ENCODE measurements at regions not wholly inside any gene's neighbourhood (a gene's known extent, or its start where the extent isn't known, plus 50 kb on each side); places are given as distances from the start of the nearest gene placed in this dataset.

DNA sequence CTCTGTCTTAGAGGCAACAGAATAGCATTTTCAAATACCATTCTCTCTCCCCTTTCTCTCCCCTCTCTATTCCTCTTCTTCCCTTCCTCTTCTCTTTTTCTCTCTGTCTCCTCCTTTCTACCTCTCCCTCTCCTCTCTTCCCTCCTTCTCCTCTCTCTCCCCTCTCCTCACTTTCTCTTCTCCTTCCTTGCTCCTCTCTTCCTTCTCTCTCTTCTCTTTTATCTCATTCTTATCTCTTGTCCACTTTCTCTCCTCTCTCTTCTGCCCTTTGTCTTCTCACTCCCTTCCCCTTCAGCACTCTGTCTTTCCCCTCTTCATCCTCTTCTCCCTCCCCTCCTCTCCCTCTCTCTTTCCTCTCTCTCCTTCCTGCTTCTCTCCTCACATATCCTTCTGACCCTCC, 2265.8 kb upstream of the TENM3 start:
- H3K36me3 ChIP-seq (ENCODE audit: insufficient read depth, low read length), result no peaks in the 10 kb centered on the region
- H3K9me3 ChIP-seq (ENCODE audit: low read length), result no peaks in the 10 kb centered on the region
- no peak overlapping the region for H3K4me3 ChIP-seq (ENCODE audit: low read length)
- no peaks in the 10 kb centered on the region for H3K4me1 ChIP-seq (ENCODE audit: insufficient read depth, low read length)
- no peaks in the 10 kb centered on the region for H3K27me3 ChIP-seq (ENCODE audit: insufficient read depth, low read length)
- H2AFZ ChIP-seq (ENCODE audit: low read depth, low read length), result no peak overlapping the region

- H3K9me3 ChIP-seq (ENCODE audit: low read length), result no peaks in the 10 kb centered on the region
- no peak overlapping the region for H2AFZ ChIP-seq (ENCODE audit: low read depth, low read length)
- no peaks in the 10 kb centered on the region for H3K4me1 ChIP-seq (ENCODE audit: insufficient read depth, low read length)
- H3K4me3 ChIP-seq (ENCODE audit: low read length), result no peak overlapping the region
- H3K36me3 ChIP-seq (ENCODE audit: insufficient read depth, low read length), result no peaks in the 10 kb centered on the region
- no peaks in the 10 kb centered on the region for H3K27me3 ChIP-seq (ENCODE audit: insufficient read depth, low read length)
Observed at GRCh38 chr4:179981161-179981560, 2262.0 kb upstream of the TENM3 start.

DNA sequence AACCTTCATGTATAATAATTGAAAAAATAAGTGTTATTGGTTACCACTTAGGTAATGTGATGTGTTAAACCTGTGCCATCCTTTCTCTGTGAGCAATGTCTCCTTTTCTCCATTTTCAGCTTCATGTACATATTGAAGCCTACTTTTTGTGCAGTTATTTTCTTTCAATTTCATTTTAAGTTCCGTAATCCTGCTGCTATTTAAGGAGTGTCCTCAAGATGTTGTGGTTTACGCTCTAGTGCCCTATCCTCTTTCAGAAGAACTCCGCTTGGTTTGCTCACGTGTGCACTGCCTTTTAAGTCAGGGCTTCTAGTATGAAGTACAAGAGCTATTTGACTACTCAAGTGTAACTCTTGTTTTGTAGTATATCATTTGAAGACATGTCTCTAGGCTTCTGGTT, 2253.2 kb upstream of the TENM3 start:
- no peak overlapping the region for H2AFZ ChIP-seq (ENCODE audit: low read depth, low read length)
- H3K4me3 ChIP-seq (ENCODE audit: low read length), result no peak overlapping the region
- H3K36me3 ChIP-seq (ENCODE audit: insufficient read depth, low read length), result no peaks in the 10 kb centered on the region
- no peaks in the 10 kb centered on the region for H3K27me3 ChIP-seq (ENCODE audit: insufficient read depth, low read length)
- no peaks in the 10 kb centered on the region for H3K9me3 ChIP-seq (ENCODE audit: low read length)
- no peaks in the 10 kb centered on the region for H3K4me1 ChIP-seq (ENCODE audit: insufficient read depth, low read length)

- Histone ChIP-seq H3K4me3 (ENCODE audit: low read length) (no peak overlapping the region), H2AFZ (ENCODE audit: low read depth, low read length) (no peak overlapping the region), H3K9me3 (ENCODE audit: low read length) (no peaks in the 10 kb centered on the region), H3K27me3 (ENCODE audit: insufficient read depth, low read length) (no peaks in the 10 kb centered on the region), H3K36me3 (ENCODE audit: insufficient read depth, low read length) (no peaks in the 10 kb centered on the region), H3K4me1 (ENCODE audit: insufficient read depth, low read length) (no peaks in the 10 kb centered on the region)
Observed at GRCh38 chr4:180009316-180009715, 2233.9 kb upstream of the TENM3 start.

- no peaks in the 10 kb centered on the region for H3K9me3 ChIP-seq (ENCODE audit: low read length)
- H3K4me1 ChIP-seq (ENCODE audit: insufficient read depth, low read length), result no peaks in the 10 kb centered on the region
- no peak overlapping the region for H2AFZ ChIP-seq (ENCODE audit: low read depth, low read length)
- no peaks in the 10 kb centered on the region for H3K36me3 ChIP-seq (ENCODE audit: insufficient read depth, low read length)
- no peaks in the 10 kb centered on the region for H3K27me3 ChIP-seq (ENCODE audit: insufficient read depth, low read length)
- H3K4me3 ChIP-seq (ENCODE audit: low read length), result no peak overlapping the region
Observed at GRCh38 chr4:180028682-180029081, 2214.5 kb upstream of the TENM3 start.

- no peak overlapping the region for H2AFZ ChIP-seq (ENCODE audit: low read depth, low read length)
- no peaks in the 10 kb centered on the region for H3K9me3 ChIP-seq (ENCODE audit: low read length)
- H3K36me3 ChIP-seq (ENCODE audit: insufficient read depth, low read length), result no peaks in the 10 kb centered on the region
- no peak overlapping the region for H3K4me3 ChIP-seq (ENCODE audit: low read length)
- H3K4me1 ChIP-seq (ENCODE audit: insufficient read depth, low read length), result no peaks in the 10 kb centered on the region
- H3K27me3 ChIP-seq (ENCODE audit: insufficient read depth, low read length), result no peaks in the 10 kb centered on the region
Observed at GRCh38 chr4:180031330-180031729, 2211.9 kb upstream of the TENM3 start.

DNA sequence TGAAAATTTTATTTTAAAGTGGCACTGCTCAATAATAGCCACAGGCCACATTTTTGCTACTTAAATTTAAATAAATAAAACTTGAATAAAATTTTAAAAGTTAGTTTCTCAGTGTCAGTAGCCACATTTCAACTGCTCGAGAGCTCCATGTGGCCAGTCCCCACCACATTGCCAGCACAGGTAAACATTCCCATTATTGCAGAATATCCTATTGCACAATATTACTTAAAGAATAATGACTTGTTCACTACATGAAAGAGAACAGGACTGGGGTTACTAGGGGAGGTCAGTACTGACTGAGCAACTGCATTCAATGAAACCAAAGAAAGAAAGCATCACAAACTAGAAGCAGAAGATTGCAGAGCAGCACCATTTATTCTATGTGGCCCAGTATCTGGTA, 2201.6 kb upstream of the TENM3 start:
- H3K9me3 ChIP-seq (ENCODE audit: low read length), result no peaks in the 10 kb centered on the region
- H2AFZ ChIP-seq (ENCODE audit: low read depth, low read length), result no peak overlapping the region
- no peaks in the 10 kb centered on the region for H3K27me3 ChIP-seq (ENCODE audit: insufficient read depth, low read length)
- H3K4me1 ChIP-seq (ENCODE audit: insufficient read depth, low read length), result no peaks in the 10 kb centered on the region
- no peak overlapping the region for H3K4me3 ChIP-seq (ENCODE audit: low read length)
- H3K36me3 ChIP-seq (ENCODE audit: insufficient read depth, low read length), result no peaks in the 10 kb centered on the region

GRCh38 chr4:180052629-180053028, 2190.6 kb upstream of the TENM3 start:
- Histone ChIP-seq H3K36me3 (ENCODE audit: insufficient read depth, low read length) (no peaks in the 10 kb centered on the region), H3K4me3 (ENCODE audit: low read length) (no peak overlapping the region), H3K9me3 (ENCODE audit: low read length) (no peaks in the 10 kb centered on the region), H3K4me1 (ENCODE audit: insufficient read depth, low read length) (peaks cover 5% of the 10 kb centered on the region), H3K27me3 (ENCODE audit: insufficient read depth, low read length) (peaks cover 17% of the 10 kb centered on the region), H2AFZ (ENCODE audit: low read depth, low read length) (no peak overlapping the region)

- peaks cover 13% of the 10 kb centered on the region for H3K4me1 ChIP-seq (ENCODE audit: insufficient read depth, low read length)
- peaks cover 17% of the 10 kb centered on the region for H3K27me3 ChIP-seq (ENCODE audit: insufficient read depth, low read length)
- H3K36me3 ChIP-seq (ENCODE audit: insufficient read depth, low read length), result no peaks in the 10 kb centered on the region
- H3K4me3 ChIP-seq (ENCODE audit: low read length), result no peak overlapping the region
- no peak overlapping the region for H2AFZ ChIP-seq (ENCODE audit: low read depth, low read length)
- no peaks in the 10 kb centered on the region for H3K9me3 ChIP-seq (ENCODE audit: low read length)
Observed at GRCh38 chr4:180054291-180054690, 2188.9 kb upstream of the TENM3 start.

- Histone ChIP-seq H3K4me3 (ENCODE audit: low read length) (peak overlapping the region; percentile 72), H3K9me3 (ENCODE audit: low read length) (no peaks in the 10 kb centered on the region), H2AFZ (ENCODE audit: low read depth, low read length) (peak overlapping the region; percentile 99), H3K36me3 (ENCODE audit: insufficient read depth, low read length) (no peaks in the 10 kb centered on the region), H3K4me1 (ENCODE audit: insufficient read depth, low read length) (peaks cover 20% of the 10 kb centered on the region), H3K27me3 (ENCODE audit: insufficient read depth, low read length) (peaks cover 36% of the 10 kb centered on the region)
Observed at GRCh38 chr4:180057299-180057721, 2185.9 kb upstream of the TENM3 start.

GRCh38 chr4:180057891-180058671, 2185.1 kb upstream of the TENM3 start:
- peaks cover 40% of the 10 kb centered on the region for H3K27me3 ChIP-seq (ENCODE audit: insufficient read depth, low read length)
- H3K9me3 ChIP-seq (ENCODE audit: low read length), result no peaks in the 10 kb centered on the region

DNA sequence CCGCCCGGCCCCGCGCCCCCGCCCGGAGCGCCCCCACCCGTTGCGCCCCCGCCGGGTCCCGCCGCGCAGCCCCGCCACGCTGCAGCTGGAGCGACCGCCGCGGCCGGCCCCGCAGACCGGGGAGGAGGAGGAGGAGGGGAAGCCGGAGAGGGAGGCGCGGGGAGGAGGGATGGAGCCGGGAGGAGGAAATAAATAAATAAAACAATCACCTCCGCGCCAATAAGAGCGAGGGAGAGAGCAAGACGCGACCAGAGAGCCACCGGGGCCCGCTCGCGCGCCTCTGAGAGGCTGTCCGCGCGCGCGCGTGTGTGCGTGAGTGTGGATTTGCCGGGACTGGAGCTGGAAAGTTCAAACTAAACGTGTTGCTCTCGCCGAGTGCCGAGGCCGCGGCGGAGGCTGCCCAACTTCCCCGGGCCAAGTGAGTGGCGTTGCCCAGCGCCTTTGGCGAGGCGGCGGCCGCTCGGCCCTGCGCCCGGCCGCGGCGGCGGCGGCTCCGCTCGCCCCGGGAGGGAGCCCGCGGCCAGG, 2184.4 kb upstream of the TENM3 start:
- peaks cover 40% of the 10 kb centered on the region for H3K27me3 ChIP-seq (ENCODE audit: insufficient read depth, low read length)
- peaks cover 20% of the 10 kb centered on the region for H3K4me1 ChIP-seq (ENCODE audit: insufficient read depth, low read length)

More at GRCh38 chr4:180057891-180058671, 2185.1 kb upstream of the TENM3 start:
- Histone ChIP-seq H2AFZ (ENCODE audit: low read depth, low read length) (peak overlapping the region; percentile 99), H3K4me1 (ENCODE audit: insufficient read depth, low read length) (peaks cover 20% of the 10 kb centered on the region), H3K4me3 (ENCODE audit: low read length) (peak overlapping the region; percentile 72), H3K36me3 (ENCODE audit: insufficient read depth, low read length) (no peaks in the 10 kb centered on the region)

GRCh38 chr4:180059216-180059881, 2183.9 kb upstream of the TENM3 start:
- Histone ChIP-seq H2AFZ (ENCODE audit: low read depth, low read length) (peak overlapping the region; percentile 99), H3K9me3 (ENCODE audit: low read length) (no peaks in the 10 kb centered on the region), H3K4me1 (ENCODE audit: insufficient read depth, low read length) (peaks cover 20% of the 10 kb centered on the region), H3K4me3 (ENCODE audit: low read length) (peak overlapping the region; percentile 72), H3K27me3 (ENCODE audit: insufficient read depth, low read length) (peaks cover 40% of the 10 kb centered on the region), H3K36me3 (ENCODE audit: insufficient read depth, low read length) (no peaks in the 10 kb centered on the region)

More for the DNA sequence above, 2184.4 kb upstream of the TENM3 start:
- Histone ChIP-seq H3K36me3 (ENCODE audit: insufficient read depth, low read length) (no peaks in the 10 kb centered on the region), H3K9me3 (ENCODE audit: low read length) (no peaks in the 10 kb centered on the region), H2AFZ (ENCODE audit: low read depth, low read length) (peak overlapping the region; percentile 99), H3K4me3 (ENCODE audit: low read length) (peak overlapping the region; percentile 72)

Measured in neuron (in vitro differentiated cells).